T-cell (primary cell): ENCODE measurements at regions not wholly inside any gene's neighbourhood (a gene's known extent, or its start where the extent isn't known, plus 50 kb on each side); places are given as distances from the start of the nearest gene placed in this dataset.
"Not testable (repeated sequence)": the region's sequence is repeated elsewhere in the genome, so short reads cannot be mapped to it uniquely, and the experiment has no call there.

Experiments
- ATAC-seq, 4 experiments: fragments of 200-7000 bp in 3 of 4; fragments of 150-1000 bp in 1 of 4; cut with Tn5 transposase; replicated peaks in 1 of 4; 1 replicate in 3 of 4; 2 replicates in 1 of 4; pipeline ENCODE4 v1.10.0; 2021; ENCODE audit warnings: moderate library complexity in 3 of 4, mild to moderate bottlenecking in 2 of 4, moderate number of reproducible peaks in 1 of 4
- CTCF ChIA-PET, 2 donors: fragments of 300-600 bp; sonication (Branson Sonifier 250); formaldehyde crosslinking; loops; one replicate each; lab custom pipeline; 2022; ENCODE audit warnings: antibody characterized with exemption in 2 of 2; lab: Charles Lee
- POLR2A ChIA-PET, 2 donors: fragments of 300-600 bp; sonication (Branson Sonifier 250); formaldehyde crosslinking; loops; one replicate each; lab custom pipeline; 2022; ENCODE audit warnings: antibody characterized with exemption in 2 of 2; lab: Charles Lee
- DNase-seq, 35 experiments: peaks; one replicate each; pipeline versions ENCODE4 v3.0.0 to v3.0.0-alpha.2; 2013 to 2023
- H3K27ac ChIP-seq: one replicate; pipeline ENCODE4 v1.5.1; 2013; ENCODE audit warnings: low read length
- H3K27me3 ChIP-seq, 2 experiments: replicated peaks in 1 of 2; 1 replicate in 1 of 2; 2 replicates in 1 of 2; pipeline versions ENCODE4 v1.6.1 to v1.7.0; 2013; ENCODE audit warnings: low read length in 1 of 2, mixed read lengths in 1 of 2; ENCODE audit not compliant: control insufficient read depth in 2 of 2, insufficient read depth in 2 of 2; ENCODE audit errors: extremely low read depth in 1 of 2
- H3K36me3 ChIP-seq, 2 donors: 1 replicate in 1 of 2; 2 replicates in 1 of 2; pipeline versions ENCODE4 v1.6.1 to v1.7.0; 2013; ENCODE audit warnings: low read length in 1 of 2; ENCODE audit not compliant: control insufficient read depth in 2 of 2, insufficient read depth in 1 of 2; ENCODE audit errors: extremely low read depth in 1 of 2
- H3K4me1 ChIP-seq, 2 experiments: 1 replicate in 1 of 2; 2 replicates in 1 of 2; pipeline versions ENCODE4 v1.6.1 to v1.7.0; 2013; ENCODE audit warnings: low read length in 2 of 2, mixed read lengths in 1 of 2; ENCODE audit not compliant: insufficient read depth in 2 of 2, control insufficient read depth in 1 of 2; ENCODE audit errors: extremely low read depth in 1 of 2
- H3K4me3 ChIP-seq, 2 donors: 1 replicate in 1 of 2; 2 replicates in 1 of 2; pipeline versions ENCODE4 v1.5.1 to v1.7.0; 2013; ENCODE audit warnings: mild to moderate bottlenecking in 2 of 2, low read length in 1 of 2, moderate library complexity in 1 of 2; ENCODE audit not compliant: control insufficient read depth in 1 of 2; ENCODE audit errors: extremely low read depth in 1 of 2
- H3K9me3 ChIP-seq: 2 replicates; pipeline ENCODE4 v1.7.0; 2013
- H3K27ac Mint-ChIP-seq, 2 donors: one replicate each; pipeline ENCODE4 v1.8.0; 2020 to 2021; ENCODE audit warnings: mild to moderate bottlenecking in 2 of 2, mixed read lengths in 2 of 2
- H3K27me3 Mint-ChIP-seq, 2 donors: one replicate each; pipeline ENCODE4 v1.8.0; 2021 to 2022; ENCODE audit warnings: mixed read lengths in 2 of 2
- H3K36me3 Mint-ChIP-seq: one replicate; pipeline ENCODE4 v1.8.0; 2021; ENCODE audit warnings: mixed read lengths
- H3K4me1 Mint-ChIP-seq, 3 donors: one replicate each; pipeline ENCODE4 v1.8.0; 2020 to 2022; ENCODE audit warnings: mixed read lengths in 3 of 3, mild to moderate bottlenecking in 1 of 3
- H3K4me3 Mint-ChIP-seq, 3 donors: one replicate each; pipeline ENCODE4 v1.8.0; 2020 to 2022; ENCODE audit warnings: mild to moderate bottlenecking in 3 of 3, mixed read lengths in 3 of 3, moderate library complexity in 3 of 3
- H3K9me3 Mint-ChIP-seq, 3 donors: one replicate each; pipeline ENCODE4 v1.8.0; 2020 to 2022; ENCODE audit warnings: mixed read lengths in 3 of 3
- WGBS: methylation state at CpG from one replicate; pipeline ENCODE4 v1.1.5; 2013; ENCODE audit warnings: missing lambda C conversion rate; ENCODE audit not compliant: insufficient coverage; 5-methylcytosine and 5-hydroxymethylcytosine counted together

- ATAC-seq, H3K9me3 ChIP-seq, POLR2A ChIA-PET, H3K4me3 Mint-ChIP-seq, H3K4me3 ChIP-seq, H3K36me3 Mint-ChIP-seq, DNase-seq, H3K27ac ChIP-seq, CTCF ChIA-PET, H3K36me3 ChIP-seq, H3K27ac Mint-ChIP-seq, H3K27me3 Mint-ChIP-seq, H3K4me1 ChIP-seq, H3K27me3 ChIP-seq, H3K4me1 Mint-ChIP-seq: not testable (repeated sequence)
- H3K9me3 Mint-ChIP-seq = peaks cover 5 to 15% (median 7%) of the 10 kb centered on the region in 3 donors
- WGBS = 100% methylated on average over 1 of the region's 2 CpGs
Measured at GRCh38 chr2:147592784-147593183, 252.0 kb upstream of the ACVR2A start.

- Histone ChIP-seq H3K27me3 (peaks cover 0 to 5% of the 10 kb centered on the region in 2 experiments), H3K4me3 (no peak overlapping the region), H3K36me3 (no peaks in the 10 kb centered on the region), H3K9me3 (no peaks in the 10 kb centered on the region), H3K4me1 (no peaks in the 10 kb centered on the region), H3K27ac (no peak overlapping the region)
- H3K27me3 Mint-ChIP-seq = peaks cover 0 to 4% of the 10 kb centered on the region in 2 donors
- no peaks in the 10 kb centered on the region for H3K4me1 Mint-ChIP-seq
- H3K27ac Mint-ChIP-seq = no peak overlapping the region
- ATAC-seq (no peak), DNase-seq (no peak)
- no peak overlapping the region for H3K4me3 Mint-ChIP-seq
- no CpG with 5 or more reads among the region's 1 CpG for WGBS
- H3K36me3 Mint-ChIP-seq = no peaks in the 10 kb centered on the region
- H3K9me3 Mint-ChIP-seq = peaks cover 5 to 15% (median 7%) of the 10 kb centered on the region in 3 donors
- CTCF ChIA-PET = no interaction called here
- POLR2A ChIA-PET = no interaction called here
Measured at GRCh38 chr2:147589127-147589526, 255.7 kb upstream of the ACVR2A start.

GRCh38 chr2:147588191-147588590 lies 256.6 kb upstream of the ACVR2A start:
- Histone ChIP-seq H3K4me1 (no peaks in the 10 kb centered on the region), H3K27ac (no peak overlapping the region), H3K9me3 (no peaks in the 10 kb centered on the region), H3K27me3 (peaks cover 0 to 5% of the 10 kb centered on the region in 2 experiments), H3K4me3 (no peak overlapping the region), H3K36me3 (no peaks in the 10 kb centered on the region)
- DNase-seq (no peak), ATAC-seq (no peak)
- Mint-ChIP-seq H3K36me3 (no peaks in the 10 kb centered on the region), H3K9me3 (peaks cover 7 to 15% (median 9%) of the 10 kb centered on the region in 3 donors), H3K27me3 (peaks cover 0 to 4% of the 10 kb centered on the region in 2 donors), H3K27ac (no peak overlapping the region), H3K4me3 (no peak overlapping the region), H3K4me1 (no peaks in the 10 kb centered on the region)
- ChIA-PET POLR2A (no interaction called here), CTCF (no interaction called here)
- WGBS = no CpG with 5 or more reads among the region's 2 CpGs

GRCh38 chr2:147578529-147578928 lies 266.3 kb upstream of the ACVR2A start:
- Mint-ChIP-seq H3K9me3 (peaks cover 0 to 4% (median 4%) of the 10 kb centered on the region in 3 donors), H3K27ac (no peak overlapping the region), H3K4me1 (no peaks in the 10 kb centered on the region), H3K27me3 (no peaks in the 10 kb centered on the region), H3K4me3 (no peak overlapping the region), H3K36me3 (no peaks in the 10 kb centered on the region)
- Histone ChIP-seq H3K36me3 (no peaks in the 10 kb centered on the region), H3K27me3 (no peaks in the 10 kb centered on the region), H3K4me3 (no peak overlapping the region), H3K4me1 (no peaks in the 10 kb centered on the region), H3K27ac (no peak overlapping the region), H3K9me3 (no peaks in the 10 kb centered on the region)
- DNase-seq = no peak
- WGBS = 68% methylated on average over 2 of the region's 3 CpGs
- no peak for ATAC-seq
- ChIA-PET POLR2A (no interaction called here), CTCF (no interaction called here)

- no peaks in the 10 kb centered on the region for H3K27me3 ChIP-seq
- no peak overlapping the region for H3K4me3 ChIP-seq
- WGBS = no CpG with 5 or more reads among the region's 2 CpGs
- no peaks in the 10 kb centered on the region for H3K9me3 ChIP-seq
- H3K9me3 Mint-ChIP-seq = peaks cover 0 to 4% (median 0%) of the 10 kb centered on the region in 3 donors
- CTCF ChIA-PET = no interaction called here
- H3K4me1 ChIP-seq = no peaks in the 10 kb centered on the region
- no peak for ATAC-seq
- H3K27me3 Mint-ChIP-seq = no peaks in the 10 kb centered on the region
- H3K27ac Mint-ChIP-seq = no peak overlapping the region
- POLR2A ChIA-PET = no interaction called here
- no peaks in the 10 kb centered on the region for H3K36me3 ChIP-seq
- H3K27ac ChIP-seq = no peak overlapping the region
- no peak for DNase-seq
- H3K4me3 Mint-ChIP-seq = no peak overlapping the region
- H3K36me3 Mint-ChIP-seq = no peaks in the 10 kb centered on the region
- H3K4me1 Mint-ChIP-seq = no peaks in the 10 kb centered on the region
Measured at GRCh38 chr2:147577998-147578380, 266.8 kb upstream of the ACVR2A start.

- POLR2A ChIA-PET = no interaction called here
Measured at GRCh38 chr2:147577323-147577997, 267.4 kb upstream of the ACVR2A start.

More at GRCh38 chr2:147577323-147577997, 267.4 kb upstream of the ACVR2A start:
- 37% methylated on average over 2 of the region's 8 CpGs for WGBS
- Mint-ChIP-seq H3K4me3 (no peak overlapping the region), H3K9me3 (peaks cover 0 to 4% (median 0%) of the 10 kb centered on the region in 3 donors), H3K27me3 (no peaks in the 10 kb centered on the region), H3K27ac (no peak overlapping the region), H3K36me3 (no peaks in the 10 kb centered on the region), H3K4me1 (no peaks in the 10 kb centered on the region)
- H3K4me3 ChIP-seq = no peak overlapping the region
- H3K4me1 ChIP-seq = no peaks in the 10 kb centered on the region
- H3K36me3 ChIP-seq = no peaks in the 10 kb centered on the region
- no peaks in the 10 kb centered on the region for H3K9me3 ChIP-seq
- ATAC-seq (no peak), DNase-seq (no peak)
- H3K27me3 ChIP-seq = no peaks in the 10 kb centered on the region
- CTCF ChIA-PET = no interaction called here
- H3K27ac ChIP-seq = no peak overlapping the region
